C1 segment of cervical spinal cord (tissue), 14 donors: ENCODE measurements at regions not wholly inside any gene's neighbourhood (a gene's known extent, or its start where the extent isn't known, plus 50 kb on each side); places are given as distances from the start of the nearest gene placed in this dataset.
A peak's percentile ranks its signal among the peaks of the same experiment; 100 is the strongest.

Source experiments
- DNase-seq, 14 donors: peaks; one replicate each; lab custom pipeline; 2025; lab: John Stamatoyannopoulos, UW

- DNase-seq: no peak
These were observed 199.2 kb upstream of the ESRRG start for GRCh38 chr1:216922406-216922805.

- DNase-seq: no peak
These were observed 198.6 kb upstream of the ESRRG start for GRCh38 chr1:216921866-216922265.

GRCh38 chr1:216919060-216919970, 196.1 kb upstream of the ESRRG start:
- no peak for DNase-seq

GRCh38 chr1:216916890-216917438, 193.7 kb upstream of the ESRRG start:
- DNase-seq: no peak

- DNase-seq: no peak
These were observed 191.7 kb upstream of the ESRRG start for GRCh38 chr1:216914974-216915373.

GRCh38 chr1:216913976-216914375, 190.7 kb upstream of the ESRRG start:
- DNase-seq: no peak

GRCh38 chr1:216910081-216910840, 187.0 kb upstream of the ESRRG start:
- peak in 4 of 14 donors; percentile 4 to 38 (median 12) for DNase-seq

GRCh38 chr1:216908126-216908525, 184.9 kb upstream of the ESRRG start:
- no peak for DNase-seq

GRCh38 chr1:216907100-216907499, 183.9 kb upstream of the ESRRG start:
- DNase-seq: no peak

- DNase-seq: no peak
These were observed 182.6 kb upstream of the ESRRG start for GRCh38 chr1:216905781-216906180.

GRCh38 chr1:216905137-216905536, 181.9 kb upstream of the ESRRG start:
- DNase-seq: no peak

GRCh38 chr1:216904471-216904870, 181.2 kb upstream of the ESRRG start:
- DNase-seq: no peak

GRCh38 chr1:216903382-216903740, 180.1 kb upstream of the ESRRG start:
- DNase-seq: no peak

- DNase-seq: peak in 4 of 14 donors; percentile 5 to 32 (median 19)
These were observed 179.6 kb upstream of the ESRRG start for GRCh38 chr1:216902669-216903381.

GRCh38 chr1:216900116-216900620, 176.9 kb upstream of the ESRRG start:
- no peak for DNase-seq

- no peak for DNase-seq
These were observed 175.6 kb upstream of the ESRRG start for GRCh38 chr1:216898801-216899200.

GRCh38 chr1:216896146-216896545, 172.9 kb upstream of the ESRRG start:
- DNase-seq: no peak

GRCh38 chr1:216894494-216894893, 171.3 kb upstream of the ESRRG start:
- DNase-seq: no peak

GRCh38 chr1:216892581-216893160, 169.4 kb upstream of the ESRRG start:
- no peak for DNase-seq

- DNase-seq: no peak
These were observed 167.6 kb upstream of the ESRRG start for GRCh38 chr1:216890871-216891270.

GRCh38 chr1:216888731-216889130, 165.5 kb upstream of the ESRRG start:
- no peak for DNase-seq
